Pons (tissue), 1 donor: ENCODE measurements at regions not wholly inside any gene's neighbourhood (a gene's known extent, or its start where the extent isn't known, plus 50 kb on each side); places are given as distances from the start of the nearest gene placed in this dataset.
"Not testable (repeated sequence)": the region's sequence is repeated elsewhere in the genome, so short reads cannot be mapped to it uniquely, and the experiment has no call there.

Source experiments
- DNase-seq: peaks from one replicate; pipeline ENCODE4 v3.0.0-alpha.2; 2016; ENCODE audit warnings: low spot score

DNA sequence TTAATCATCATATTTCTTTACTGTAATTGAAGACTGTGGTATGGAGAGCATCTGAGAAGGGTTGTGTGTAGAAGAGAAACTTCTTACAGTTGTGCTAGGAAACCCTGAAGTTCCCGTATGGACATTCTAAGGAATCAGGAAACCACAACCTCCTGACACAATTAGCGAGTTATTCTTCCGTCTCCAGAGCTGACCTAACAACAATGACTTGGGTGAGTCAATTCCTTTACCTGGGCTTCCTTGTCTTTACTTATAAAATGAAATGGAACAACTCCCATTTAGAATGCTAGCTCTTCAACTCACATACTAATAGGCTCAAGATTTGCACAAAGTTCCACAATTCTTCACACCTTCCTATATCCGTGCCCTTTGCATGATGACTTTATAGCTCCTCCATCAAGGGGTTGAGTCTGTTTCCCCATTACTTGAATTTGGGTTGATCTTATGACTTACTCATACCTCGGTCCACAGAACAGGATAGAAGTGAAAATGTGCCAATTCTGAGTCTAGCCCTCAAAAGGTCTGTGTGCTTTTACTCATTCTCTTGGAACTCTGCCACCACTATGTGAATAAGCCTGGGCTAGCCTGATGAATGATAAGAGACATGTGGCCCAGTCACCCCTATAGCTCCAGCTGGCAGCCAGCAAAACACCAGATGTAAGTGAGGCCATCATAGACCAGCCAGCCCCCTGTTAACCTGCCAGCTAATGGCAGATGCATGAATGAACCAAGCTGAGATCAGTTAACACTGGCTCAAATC lies 459.4 kb downstream of the ETNK1 start:
- DNase-seq: no peak

DNA sequence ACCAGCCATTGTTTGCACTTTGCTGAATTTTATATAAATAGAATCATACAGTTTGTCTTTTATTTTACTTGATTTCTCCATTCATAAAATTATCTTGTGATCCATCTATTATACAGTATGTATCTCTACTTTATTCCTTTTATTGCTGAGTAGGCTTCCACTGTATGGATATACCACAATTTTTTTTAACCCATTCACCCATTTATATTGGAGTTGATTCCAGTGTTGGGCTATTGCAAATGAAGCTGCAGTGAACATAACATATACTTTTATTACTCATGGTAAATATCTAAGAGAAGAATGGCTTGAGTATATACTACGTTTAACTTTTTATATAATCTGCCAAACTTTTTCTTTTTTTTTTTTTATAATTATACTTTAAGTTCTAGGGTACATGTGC lies 463.6 kb downstream of the ETNK1 start:
- no peak for DNase-seq

DNA sequence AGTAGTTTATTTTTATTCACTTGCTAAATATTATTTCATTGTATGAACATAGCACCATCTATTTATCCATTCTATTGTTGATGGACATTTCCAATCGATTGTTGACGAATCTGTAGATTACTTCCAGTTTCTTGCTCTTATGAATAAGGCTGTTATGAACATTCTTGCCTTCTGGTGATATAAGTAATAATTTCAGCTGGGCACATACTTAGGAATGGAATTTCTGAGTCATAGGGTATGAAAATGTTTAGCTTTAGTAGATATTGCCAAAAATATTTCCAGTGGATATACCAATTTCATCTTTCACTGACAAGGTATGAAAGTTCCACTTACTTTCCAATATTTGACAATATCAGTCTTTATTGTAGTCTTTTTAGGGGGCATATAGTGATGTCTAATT lies 468.5 kb downstream of the ETNK1 start:
- no peak for DNase-seq

DNA sequence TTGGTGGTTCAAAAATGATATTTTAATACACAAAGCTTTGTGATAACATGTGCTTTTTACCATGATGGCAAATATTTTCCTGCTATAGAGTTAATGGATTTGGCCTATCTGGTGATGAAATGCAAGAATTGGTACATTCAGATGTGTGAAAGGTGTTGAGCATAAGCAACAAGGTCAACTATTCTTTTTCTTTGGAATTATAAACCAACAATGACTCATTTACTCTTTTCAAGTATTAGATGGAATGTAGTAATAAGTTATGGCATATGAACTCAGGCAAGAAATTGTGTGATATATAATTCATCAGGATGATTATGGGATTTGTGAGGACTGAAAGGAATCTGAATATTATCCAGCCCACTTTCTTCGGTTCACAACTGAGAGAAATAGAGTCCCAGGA lies 471.4 kb downstream of the ETNK1 start:
- DNase-seq: no peak

DNA sequence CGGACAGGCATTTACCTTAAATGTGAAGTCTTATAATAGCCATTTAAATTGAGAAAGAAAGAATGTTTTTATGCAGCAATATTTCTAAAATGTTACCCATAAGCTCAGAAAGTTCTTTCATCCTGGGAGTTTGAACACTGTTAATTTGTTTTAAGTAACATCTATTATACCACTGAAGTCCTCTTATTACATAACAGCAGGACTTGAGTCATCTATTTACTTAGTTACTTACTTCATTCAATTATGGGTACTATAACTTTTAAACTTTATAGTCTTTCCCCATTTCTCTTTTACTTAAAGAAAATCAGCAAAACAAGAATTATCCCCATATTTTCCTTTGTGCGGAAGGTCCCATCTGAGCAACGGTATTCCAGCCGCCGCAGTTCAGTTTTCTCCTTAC lies 473.1 kb downstream of the ETNK1 start:
- no peak for DNase-seq

DNA sequence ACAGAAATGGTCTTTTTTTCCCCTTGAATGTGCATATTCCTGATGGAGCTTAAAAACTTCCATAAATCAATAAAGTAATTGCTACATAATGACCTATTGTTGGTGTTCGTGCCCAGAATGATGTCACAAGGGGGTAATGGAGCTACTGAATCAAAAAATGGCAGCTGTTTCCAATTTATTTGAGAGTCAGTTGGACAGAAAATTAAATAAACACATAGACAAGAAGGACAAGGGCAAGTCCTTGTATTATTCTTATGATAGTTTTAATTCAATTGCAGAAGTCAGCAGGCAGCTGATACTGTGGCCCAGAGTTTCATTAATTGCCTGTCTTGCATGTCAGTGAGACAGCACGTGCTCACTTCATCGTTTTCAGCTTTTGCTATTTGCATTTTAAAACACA lies 473.5 kb downstream of the ETNK1 start:
- no peak for DNase-seq

DNA sequence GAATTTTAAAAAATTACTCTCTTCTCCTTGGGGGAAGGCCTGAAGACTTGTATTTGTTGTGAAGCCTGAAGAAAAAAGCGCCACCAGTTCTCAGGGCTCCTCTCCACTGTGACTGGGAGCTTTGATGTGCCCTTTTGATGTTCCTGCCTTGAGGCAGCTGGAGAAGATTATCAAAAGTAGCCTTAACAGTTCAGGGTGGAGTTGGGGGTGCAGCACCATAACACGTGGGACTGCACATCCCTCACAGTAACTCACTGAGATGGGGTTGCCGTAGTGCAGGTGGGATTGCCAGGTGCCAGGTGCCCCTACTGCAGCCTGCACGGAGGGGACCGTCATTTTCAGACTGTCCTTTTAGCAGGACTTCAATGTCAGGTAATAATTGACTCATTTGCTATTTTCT lies 474.1 kb downstream of the ETNK1 start:
- no peak for DNase-seq

DNA sequence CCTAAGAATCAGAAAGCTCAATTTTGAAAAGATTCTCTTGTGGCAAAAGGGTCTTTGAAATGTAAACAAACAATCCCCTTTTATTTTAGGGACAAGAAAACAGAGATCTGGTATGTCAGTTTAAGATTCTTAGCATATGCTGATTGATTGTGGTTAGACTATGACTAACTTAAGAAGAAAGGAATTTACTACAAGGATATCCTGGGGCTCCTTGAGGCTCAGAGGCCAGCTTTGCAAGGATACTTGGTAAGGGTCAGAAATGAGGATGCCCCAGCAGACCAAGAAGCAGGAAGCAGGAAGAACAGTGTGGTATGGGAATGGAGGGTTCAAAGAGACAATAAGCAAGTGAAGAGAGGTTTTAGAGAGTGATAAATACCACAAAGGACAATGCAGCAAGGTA lies 474.6 kb downstream of the ETNK1 start:
- no peak for DNase-seq

DNA sequence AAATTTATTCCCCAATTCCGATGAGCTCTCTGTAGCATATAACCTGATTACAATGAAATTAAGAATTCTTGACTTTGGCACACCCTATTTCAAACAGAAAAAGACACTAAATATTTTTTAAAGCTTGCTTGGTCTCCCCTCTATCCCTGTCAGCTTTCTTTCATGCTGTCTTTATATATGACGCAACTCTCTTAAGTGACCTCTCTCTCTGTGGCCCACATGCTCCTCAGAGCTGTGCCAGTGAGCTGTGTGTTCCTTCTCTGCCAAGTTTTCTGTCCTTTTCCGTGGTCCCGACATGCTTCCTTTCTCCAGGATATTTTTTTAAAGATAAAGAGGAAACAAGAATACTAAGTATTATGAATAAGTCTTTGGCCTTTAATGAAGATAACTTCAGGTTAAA lies 484.0 kb downstream of the ETNK1 start:
- no peak for DNase-seq

DNA sequence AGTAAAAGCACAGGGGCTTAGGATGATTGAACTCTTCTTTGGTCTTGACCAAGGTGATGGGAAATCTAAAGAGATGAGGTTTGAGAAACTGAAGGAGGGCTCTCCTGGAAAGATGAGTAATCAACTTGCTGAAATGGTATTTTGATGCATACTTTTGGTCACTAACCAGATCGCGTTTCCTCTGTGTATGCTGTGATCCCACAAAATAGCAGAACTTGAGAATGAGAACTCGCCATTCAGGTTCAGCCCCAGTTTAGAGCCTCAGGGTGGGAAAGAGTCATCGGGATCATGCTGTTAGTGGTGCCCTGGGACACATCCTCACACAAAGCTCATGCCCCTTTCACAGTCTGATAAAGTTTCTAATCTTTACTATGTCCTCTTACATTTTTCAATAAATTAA lies 488.8 kb downstream of the ETNK1 start:
- no peak for DNase-seq

DNA sequence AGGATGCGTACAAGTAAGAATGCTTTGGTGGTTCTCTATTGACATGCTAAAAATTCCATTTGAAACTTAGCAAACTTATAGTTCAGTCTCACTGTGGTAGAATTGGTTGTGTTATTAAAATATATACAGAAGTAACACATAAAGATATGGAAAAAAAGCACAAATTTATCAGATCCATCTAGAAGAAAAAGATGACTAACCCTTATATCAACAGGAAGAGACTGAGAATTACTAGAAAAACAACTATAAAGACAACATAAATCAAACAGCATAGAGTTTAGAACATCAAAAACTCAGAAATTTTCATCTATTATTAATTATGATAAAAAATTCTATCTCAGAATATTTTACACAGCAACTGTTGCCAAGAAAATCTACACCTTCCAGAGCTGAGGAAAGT lies 491.0 kb downstream of the ETNK1 start:
- DNase-seq: no peak

DNA sequence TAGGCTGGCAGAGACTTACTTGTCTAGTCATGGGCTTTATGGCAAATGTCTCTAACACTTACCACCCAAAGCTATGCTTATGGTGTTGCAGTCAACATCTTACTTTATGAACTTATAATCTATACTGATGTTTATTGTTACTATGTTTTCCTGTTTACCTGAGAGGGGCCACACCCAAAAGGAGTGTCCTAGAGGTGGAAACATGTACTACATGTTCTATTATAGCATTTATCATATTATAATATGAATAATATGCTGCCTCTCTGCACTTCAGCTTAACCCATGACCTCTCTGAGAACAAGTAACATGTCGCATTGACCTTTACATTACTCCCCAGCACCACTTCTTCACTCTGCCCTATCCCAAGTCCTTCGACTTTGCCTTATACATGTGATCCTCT lies 501.8 kb downstream of the ETNK1 start:
- no peak for DNase-seq

DNA sequence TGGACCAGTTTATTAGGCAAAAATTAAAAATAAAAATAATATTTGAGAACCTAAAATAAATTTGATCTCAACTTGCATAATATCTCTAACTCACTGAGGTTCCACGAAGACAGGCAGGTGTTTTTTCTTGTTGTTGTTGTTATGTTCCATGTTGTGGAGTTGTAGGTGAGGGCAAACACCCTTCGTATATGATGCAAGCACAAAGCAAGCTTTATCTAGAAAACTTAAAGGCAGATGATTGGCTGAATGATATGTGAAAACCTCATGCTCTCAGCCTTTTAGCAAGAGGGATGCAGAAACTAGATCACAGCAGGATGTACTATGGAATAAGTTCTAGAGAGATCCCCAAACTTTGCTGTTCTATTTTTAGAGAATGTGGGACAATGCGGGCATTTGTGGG lies 502.7 kb downstream of the ETNK1 start:
- no peak for DNase-seq

DNA sequence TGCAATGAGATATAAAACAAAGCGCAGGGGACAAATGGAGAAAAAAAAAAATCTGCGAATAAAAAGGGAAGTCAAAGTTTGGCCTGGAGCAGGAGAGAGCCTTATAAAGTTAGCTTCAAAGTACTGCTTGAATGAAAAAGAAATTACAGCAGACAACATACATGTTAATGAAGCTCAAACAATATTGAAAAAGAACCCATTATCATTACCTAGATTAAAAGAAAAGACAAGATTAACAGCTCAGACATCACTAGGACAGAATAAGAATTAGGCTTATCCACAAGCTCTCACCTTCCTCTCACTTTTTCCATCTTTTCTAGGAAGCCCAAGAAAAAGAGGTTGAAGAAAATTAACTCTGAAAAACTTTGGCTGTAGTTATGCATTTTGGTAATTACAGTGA lies 503.5 kb downstream of the ETNK1 start:
- no peak for DNase-seq

DNA sequence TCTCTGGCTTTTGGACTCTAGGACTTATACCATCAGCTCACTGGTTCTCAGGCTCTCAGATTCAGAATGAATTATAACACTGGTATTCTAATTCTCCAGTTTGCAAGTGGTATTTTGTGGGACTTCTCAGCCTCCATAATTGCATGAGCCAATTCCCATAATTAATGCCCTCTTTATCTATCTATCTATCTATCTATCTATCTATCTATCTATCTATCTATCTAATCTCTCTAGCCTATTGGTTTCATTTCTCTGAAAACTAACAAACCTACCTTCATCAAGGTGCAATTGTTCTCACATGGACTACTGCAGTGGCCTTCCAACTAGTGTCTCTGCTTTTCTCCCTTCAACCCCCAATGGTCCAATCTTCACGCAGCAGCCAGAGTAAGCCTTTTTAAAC lies 507.4 kb downstream of the ETNK1 start:
- no peak for DNase-seq

DNA sequence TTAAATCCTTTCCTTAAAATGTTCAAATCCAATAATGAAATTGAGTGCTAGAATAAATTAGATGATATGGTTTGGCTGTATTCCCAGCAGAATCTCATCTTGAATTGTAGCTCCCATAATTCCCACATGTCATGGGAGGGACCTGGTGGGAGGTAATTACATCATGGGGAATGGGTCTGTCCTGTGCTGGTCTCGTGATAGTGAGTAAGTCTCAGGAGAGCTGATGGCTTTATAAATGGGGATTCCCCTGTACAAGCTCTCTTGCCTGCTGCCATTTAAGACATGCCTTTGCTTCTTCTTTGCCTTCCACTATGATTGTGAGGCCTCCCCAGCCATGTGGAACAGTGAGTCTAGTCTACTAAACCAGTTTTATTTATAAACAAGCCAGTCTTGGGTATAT lies 508.5 kb downstream of the ETNK1 start:
- DNase-seq: no peak

DNA sequence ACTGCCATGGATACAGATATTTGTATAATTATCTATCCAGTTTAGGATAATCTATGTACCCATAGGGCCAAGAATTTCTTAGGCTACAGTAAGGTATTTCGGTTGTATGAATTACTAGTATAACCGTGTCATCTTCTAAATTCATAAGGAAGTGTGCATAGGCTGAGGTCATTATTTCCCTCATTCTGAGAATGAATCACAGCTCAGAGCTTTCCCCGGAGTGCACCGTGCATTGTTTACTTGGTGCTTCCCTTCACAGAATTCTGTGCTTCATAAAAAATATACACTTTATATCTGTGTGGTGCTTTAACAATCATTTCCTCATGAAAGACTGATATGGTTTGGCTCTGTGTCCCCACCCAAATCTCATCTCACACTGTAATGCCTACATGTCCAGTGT lies 514.1 kb downstream of the ETNK1 start:
- no peak for DNase-seq

DNA sequence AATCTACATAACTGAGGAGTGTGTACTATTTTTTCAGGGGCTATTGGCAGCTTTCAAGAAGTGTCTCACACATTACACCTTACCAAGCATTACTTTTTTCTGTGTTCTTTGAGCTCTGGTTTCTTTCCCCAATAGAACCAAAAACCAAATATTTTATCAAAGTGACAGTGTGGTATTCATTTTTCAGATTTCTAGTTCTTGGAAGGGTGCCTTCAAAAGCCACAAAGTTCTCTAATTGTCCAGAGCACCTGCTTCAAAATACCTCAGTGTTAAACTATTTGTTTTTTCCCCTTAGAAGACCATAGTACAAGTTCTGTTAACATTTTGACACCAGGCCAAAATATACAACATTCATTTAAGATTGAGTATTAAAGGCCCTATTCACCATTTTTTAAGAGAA lies 515.7 kb downstream of the ETNK1 start:
- DNase-seq: no peak

DNA sequence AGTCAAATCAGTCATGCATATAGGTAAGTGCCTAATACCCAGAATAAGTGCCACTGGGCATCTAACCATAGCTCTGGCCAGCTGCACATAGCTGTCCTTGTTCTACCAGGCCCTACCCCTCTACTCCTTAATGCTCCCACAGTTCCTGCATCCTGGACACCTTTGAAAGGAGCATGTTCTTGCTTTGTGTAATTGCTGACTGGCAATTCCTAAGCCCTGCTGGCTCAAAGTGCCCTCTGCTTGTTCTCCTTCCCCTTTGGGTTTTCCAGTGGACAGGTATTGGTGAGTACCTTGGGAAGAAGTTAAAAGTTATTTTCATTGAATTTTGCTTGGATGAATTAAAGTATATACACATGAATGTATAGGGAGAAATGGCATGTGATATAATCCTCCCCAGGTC lies 516.4 kb downstream of the ETNK1 start:
- DNase-seq: no peak

DNA sequence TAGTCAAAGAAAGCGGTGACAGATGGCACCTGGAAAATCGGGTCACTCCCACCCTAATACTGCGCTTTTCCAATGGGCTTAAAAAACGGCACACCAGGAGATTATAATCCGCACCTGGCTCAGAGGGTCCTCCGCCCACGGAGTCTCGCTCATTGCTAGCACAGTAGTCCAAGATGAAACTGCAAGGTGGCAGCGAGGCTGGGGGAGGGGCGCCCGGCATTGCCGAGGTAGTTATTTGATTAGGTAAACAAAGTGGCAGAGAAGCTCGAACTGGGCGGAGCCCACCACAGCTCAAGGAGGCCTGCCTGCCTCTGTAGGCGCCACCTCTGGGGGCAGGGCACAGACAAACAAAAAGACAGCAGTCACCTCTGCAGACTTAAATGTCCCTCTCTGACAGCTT lies 521.1 kb downstream of the ETNK1 start:
- DNase-seq: not testable (repeated sequence)

DNA sequence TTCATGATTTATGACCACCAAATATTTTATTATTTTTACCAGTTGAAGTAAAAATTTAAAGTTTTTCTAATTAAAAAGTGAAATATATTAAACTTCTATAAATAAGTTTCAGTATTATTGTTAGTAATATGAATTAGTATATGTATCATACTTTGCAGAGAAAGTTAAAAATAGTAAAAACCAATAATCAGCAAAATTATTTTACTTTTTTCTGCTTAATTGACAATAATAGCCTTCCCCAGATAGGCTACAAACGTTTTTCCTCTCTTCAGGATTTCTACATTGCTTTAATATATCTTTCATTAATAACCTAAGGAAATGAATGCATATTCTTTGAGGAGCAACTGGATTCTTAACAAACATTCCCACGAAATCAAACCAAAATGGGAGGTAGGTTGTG lies 543.5 kb downstream of the ETNK1 start:
- DNase-seq: no peak

DNA sequence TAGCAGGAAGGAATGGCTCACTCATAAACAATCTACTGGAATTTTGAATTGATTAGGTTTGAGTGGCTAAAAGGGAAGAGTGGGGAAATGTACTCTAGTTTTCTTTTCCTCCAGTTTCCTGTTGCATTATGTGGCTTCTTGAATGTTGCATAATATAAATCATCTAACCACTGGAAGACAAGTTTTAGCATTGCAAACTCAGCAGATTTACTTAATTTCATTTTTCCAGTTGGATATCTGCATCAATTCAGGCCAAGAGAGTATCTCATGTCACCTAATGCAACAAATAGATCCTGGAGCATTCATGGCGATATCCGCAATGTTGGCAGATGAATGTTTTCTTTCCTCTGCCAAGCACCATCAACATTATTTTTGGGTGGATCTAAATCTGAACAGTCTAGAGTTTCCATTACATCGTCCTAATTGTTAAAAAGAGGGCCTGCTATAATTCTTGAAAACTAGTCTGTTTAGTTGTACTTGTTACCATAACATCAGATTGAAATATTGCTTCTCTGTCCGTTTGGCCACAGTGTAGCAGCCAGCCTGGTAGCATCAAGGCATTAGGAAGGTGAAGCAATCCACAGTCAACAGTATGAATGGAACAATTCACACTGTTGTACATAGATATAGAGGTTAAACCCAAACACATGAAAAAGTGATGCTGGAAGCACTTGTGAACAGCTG lies 544.2 kb downstream of the ETNK1 start:
- DNase-seq: no peak

DNA sequence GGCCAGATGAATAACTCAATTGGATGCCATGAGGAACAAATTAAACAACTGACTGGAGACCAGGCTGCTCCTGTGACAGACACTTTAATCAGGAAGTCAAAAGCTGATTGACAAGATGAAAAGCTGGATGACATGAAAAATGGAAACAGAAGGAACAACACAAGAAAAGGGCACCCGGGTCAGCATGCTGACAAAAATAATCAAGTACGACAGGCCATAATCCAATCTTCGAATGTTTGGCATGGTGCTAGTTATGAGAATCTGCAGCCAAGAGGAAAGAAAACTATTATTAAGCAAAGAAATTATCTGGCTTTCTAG lies 544.7 kb downstream of the ETNK1 start:
- no peak for DNase-seq

DNA sequence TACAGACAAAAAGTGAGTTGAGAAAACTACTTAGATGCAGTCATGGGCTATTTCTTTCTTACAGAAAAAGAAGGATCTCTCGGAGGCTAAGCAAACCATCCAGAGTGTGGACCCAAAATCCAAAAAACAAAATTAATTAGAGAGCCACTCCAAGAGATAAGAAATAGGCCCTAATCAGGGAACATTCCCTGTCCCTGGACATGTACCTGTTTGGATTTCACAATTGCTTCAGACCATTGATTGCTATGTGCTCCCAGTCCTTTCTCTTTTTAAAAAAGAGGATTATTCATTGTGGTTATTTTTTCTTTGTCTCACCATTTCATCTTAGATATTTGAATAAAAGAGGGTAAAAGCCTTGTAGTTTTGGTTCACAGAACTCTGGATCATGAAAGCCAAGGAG lies 549.9 kb downstream of the ETNK1 start:
- no peak for DNase-seq
